ENCODE measurements at regions not wholly inside any gene's neighbourhood (a gene's known extent, or its start where the extent isn't known, plus 50 kb on each side); places are given as distances from the start of the nearest gene placed in this dataset.

DNA sequence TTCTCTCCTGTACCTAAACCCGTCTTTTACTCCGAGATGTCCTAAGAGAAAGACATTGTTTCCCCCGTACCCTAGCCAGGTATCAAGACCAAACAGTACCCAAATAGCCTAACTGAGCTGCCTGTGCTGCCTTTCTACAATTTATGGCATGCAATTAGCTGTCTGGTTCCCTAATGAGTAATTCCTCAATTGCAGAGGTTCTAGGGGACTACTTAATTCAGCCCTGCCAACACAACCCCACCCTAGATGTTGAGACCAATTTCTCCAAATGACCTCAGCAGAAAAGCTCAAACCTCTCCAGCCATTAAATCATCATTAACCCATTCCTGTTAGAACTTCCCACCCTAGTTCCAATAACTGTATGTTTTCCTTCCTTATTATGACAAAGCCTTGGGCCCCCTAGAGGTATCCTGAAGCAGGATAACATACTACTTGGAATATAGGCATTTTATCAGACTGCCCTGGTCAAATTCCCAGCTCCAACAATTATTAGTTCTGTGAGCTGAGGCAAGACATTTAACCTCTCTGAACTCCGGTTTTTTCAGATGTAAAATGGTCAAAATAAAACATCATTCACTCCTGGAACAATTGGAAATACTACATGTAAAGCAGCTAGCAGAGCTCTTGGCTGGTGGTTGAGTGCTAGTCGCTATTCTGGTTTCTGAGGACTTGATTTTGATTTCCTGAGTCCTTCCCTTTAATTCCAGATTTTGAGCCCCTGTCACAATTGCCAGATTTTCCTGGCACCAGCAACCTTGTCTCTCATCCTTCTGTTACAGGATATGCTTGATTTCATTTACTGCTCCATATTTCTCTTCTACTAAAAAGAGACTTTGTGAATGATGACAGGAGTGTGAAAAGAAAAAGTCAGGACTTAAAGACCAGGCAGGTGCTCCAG lies 244.6 kb upstream of the TENM3 start:
- no peak for TF ChIP-seq POLR2A (IDR thresholded peaks at IDR 0.05; ENCODE audit: low read depth, low read length)
- FAIRE-seq (no peak), DNase-seq (ENCODE audit: insufficient read length, low spot score) (no peak)

DNA sequence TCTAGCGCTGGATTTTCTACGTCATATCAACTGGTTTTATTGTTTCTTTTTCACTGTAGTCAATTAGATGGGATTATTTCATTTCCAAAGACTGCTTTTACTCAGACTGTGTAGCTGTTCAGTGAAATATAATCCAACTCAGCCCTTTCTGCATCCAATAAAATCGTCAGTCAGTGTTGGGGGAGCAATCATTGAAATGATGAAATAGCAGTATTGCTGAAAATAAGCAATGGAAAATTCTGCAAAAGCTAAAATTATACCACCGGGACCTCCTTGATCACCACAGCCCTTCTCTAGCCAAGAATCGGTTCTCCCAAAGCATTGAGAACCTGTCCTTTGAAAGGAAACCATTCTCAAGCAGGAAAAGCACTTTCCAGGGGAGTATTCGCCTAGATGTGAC lies 243.1 kb upstream of the TENM3 start:
- FAIRE-seq (no peak), DNase-seq (ENCODE audit: insufficient read length, low spot score) (no peak)
- no peak for TF ChIP-seq POLR2A (IDR thresholded peaks at IDR 0.05; ENCODE audit: low read depth, low read length)

GRCh38 chr4:182010876-182011275 lies 232.3 kb upstream of the TENM3 start:
- no peak for TF ChIP-seq POLR2A (IDR thresholded peaks at IDR 0.05; ENCODE audit: low read depth, low read length)
- DNase-seq (ENCODE audit: insufficient read length, low spot score) (no peak), FAIRE-seq (no peak)

DNA sequence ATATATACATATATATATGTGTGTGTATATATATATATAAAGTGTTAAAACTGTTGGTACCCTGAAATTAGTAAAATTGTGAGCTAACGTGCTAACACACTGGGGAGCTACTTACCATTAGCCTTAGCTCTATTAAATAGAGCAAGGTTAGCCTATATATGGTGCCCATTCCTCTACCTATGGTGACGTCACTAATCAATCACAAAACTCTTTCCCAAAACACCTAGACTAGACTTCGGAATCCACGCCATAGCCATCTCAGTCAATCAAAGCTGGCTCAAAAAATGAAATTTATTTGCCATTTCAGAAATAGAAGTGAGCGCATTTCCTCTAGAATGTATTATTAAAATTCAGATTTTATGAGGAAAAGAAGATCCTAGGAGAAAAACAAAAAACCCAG lies 229.0 kb upstream of the TENM3 start:
- no peak for DNase-seq (ENCODE audit: insufficient read length, low spot score)
- FAIRE-seq: no peak

GRCh38 chr4:182015014-182015413 lies 228.2 kb upstream of the TENM3 start:
- no peak for DNase-seq (ENCODE audit: insufficient read length, low spot score)
- TF ChIP-seq POLR2A (IDR thresholded peaks at IDR 0.05; ENCODE audit: low read depth, low read length): no peak
- no peak for FAIRE-seq

More for the DNA sequence above, 229.0 kb upstream of the TENM3 start:
- TF ChIP-seq POLR2A (IDR thresholded peaks at IDR 0.05; ENCODE audit: low read depth, low read length): no peak

DNA sequence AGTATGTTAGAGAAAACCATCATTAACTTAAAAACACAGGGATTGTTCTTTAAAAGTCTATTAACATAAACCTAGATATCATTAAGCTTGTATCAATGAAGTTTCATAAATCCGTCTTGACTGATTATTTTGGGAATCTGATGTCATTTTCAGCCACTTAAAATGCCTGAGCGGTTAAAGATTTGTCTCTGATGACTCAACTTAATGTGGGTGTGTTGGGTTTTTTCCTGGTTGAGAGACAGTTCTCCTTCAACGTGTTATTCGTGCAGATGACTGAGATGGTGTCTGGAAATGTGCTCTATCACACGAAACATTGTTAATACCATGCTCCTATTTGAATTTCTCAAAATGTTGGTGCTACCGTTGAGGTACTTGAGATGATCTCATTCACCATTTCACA lies 227.3 kb upstream of the TENM3 start:
- DNase-seq (ENCODE audit: insufficient read length, low spot score) (no peak), FAIRE-seq (no peak)
- no peak for TF ChIP-seq POLR2A (IDR thresholded peaks at IDR 0.05; ENCODE audit: low read depth, low read length)

GRCh38 chr4:182017038-182017437 lies 226.2 kb upstream of the TENM3 start:
- FAIRE-seq (no peak), DNase-seq (ENCODE audit: insufficient read length, low spot score) (no peak)
- TF ChIP-seq POLR2A (IDR thresholded peaks at IDR 0.05; ENCODE audit: low read depth, low read length): no peak

GRCh38 chr4:182018691-182019090 lies 224.5 kb upstream of the TENM3 start:
- no peak for TF ChIP-seq POLR2A (IDR thresholded peaks at IDR 0.05; ENCODE audit: low read depth, low read length)
- no peak for FAIRE-seq

DNA sequence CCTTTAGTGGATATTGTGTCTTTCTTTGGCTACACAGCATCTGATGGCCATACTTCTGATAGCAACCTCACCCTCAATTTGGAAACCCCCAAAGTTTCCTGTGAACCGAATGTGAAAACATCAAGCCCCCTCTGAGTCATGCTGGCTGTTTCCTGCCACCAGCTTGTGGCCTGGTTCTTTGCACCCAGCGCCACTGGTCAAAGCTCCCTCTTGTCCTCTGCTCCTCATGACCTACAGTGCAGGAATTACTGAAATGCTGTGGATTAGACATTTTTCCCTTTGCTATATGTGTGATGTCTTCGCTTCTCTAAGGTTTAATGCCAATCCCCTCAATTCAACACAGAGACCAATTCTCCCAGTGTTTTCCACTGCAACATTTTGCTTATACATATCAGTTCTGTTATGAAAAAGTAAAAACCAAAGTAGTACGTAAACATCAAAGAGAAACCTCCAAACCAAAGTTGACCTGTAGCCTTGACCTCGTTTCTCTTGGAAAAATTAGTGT lies 224.0 kb upstream of the TENM3 start:
- no peak for TF ChIP-seq POLR2A (IDR thresholded peaks at IDR 0.05; ENCODE audit: low read depth, low read length)
- FAIRE-seq: no peak
- DNase-seq (ENCODE audit: insufficient read length, low spot score): no peak

More at GRCh38 chr4:182018691-182019090, 224.5 kb upstream of the TENM3 start:
- DNase-seq (ENCODE audit: insufficient read length, low spot score): no peak

GRCh38 chr4:182022909-182023308 lies 220.3 kb upstream of the TENM3 start:
- FAIRE-seq: no peak
- DNase-seq (ENCODE audit: insufficient read length, low spot score): no peak
- TF ChIP-seq POLR2A (IDR thresholded peaks at IDR 0.05; ENCODE audit: low read depth, low read length): no peak

DNA sequence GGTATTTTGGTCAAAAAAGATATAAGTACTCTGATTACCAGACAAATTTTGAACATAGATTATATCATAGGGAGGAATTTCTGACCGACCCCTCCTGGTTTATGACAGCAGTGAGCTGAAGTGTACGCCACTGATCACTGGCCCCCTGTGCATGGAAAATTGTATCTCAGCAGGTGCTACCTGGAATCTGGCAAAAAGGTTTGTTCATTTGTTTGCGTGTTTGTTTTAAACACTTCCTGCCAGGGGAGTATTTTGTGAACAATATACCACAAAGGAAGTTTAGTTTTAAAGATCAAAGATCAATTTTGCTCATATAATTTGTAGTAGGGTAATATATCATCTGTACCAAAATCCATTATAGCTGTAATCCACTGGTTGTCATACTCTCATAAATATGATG lies 219.7 kb upstream of the TENM3 start:
- TF ChIP-seq POLR2A (IDR thresholded peaks at IDR 0.05; ENCODE audit: low read depth, low read length): no peak
- FAIRE-seq (no peak), DNase-seq (ENCODE audit: insufficient read length, low spot score) (no peak)

GRCh38 chr4:182042945-182043344 lies 200.3 kb upstream of the TENM3 start:
- no peak for TF ChIP-seq POLR2A (IDR thresholded peaks at IDR 0.05; ENCODE audit: low read depth, low read length)
- DNase-seq (ENCODE audit: insufficient read length, low spot score) (no peak), FAIRE-seq (no peak)

- FAIRE-seq: no peak
- no peak for DNase-seq (ENCODE audit: insufficient read length, low spot score)
- TF ChIP-seq POLR2A (IDR thresholded peaks at IDR 0.05; ENCODE audit: low read depth, low read length): no peak
Measured at GRCh38 chr4:182048871-182049270, 194.3 kb upstream of the TENM3 start.

DNA sequence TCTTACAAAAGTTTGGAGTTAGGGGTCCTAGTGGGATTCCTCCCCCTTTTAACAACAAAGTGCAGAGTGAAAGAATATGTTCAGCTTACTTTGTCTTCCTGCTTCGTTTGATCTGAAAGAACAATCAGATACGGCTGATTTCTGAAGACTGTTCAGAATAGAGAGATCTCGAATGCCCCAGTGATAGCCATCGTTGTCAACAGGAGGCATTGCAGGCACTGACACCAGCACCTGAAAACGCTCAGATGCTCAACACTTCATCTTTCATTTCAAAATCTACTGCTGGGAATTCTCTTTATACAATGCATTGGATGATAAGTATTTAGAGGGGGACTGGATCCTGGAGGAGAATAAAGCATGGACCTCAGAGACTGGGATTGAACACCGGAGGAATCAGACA lies 186.3 kb upstream of the TENM3 start:
- no peak for TF ChIP-seq POLR2A (IDR thresholded peaks at IDR 0.05; ENCODE audit: low read depth, low read length)
- DNase-seq (ENCODE audit: insufficient read length, low spot score) (no peak), FAIRE-seq (no peak)

DNA sequence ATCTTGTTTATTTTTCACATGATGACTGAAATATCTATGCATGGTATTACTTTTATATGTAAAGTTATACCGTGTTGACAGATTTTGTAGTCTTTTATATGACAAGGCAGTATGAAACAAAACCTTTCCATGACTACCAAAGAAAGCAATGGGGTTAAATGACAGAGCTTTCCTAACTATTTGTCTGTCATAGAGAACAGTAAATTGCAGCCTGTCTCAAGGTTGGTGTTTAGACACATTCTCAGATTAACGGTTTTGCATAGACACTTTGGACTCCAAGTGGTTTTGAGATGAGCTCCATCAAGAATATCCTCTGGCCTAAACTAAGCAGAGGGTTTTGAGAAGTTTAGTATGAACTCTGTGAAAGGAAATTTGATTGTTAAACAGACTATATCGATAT lies 180.7 kb upstream of the TENM3 start:
- FAIRE-seq (no peak), DNase-seq (ENCODE audit: insufficient read length, low spot score) (no peak)
- TF ChIP-seq POLR2A (IDR thresholded peaks at IDR 0.05; ENCODE audit: low read depth, low read length): no peak
